ENCODE measurements at regions not wholly inside any gene's neighbourhood (a gene's known extent, or its start where the extent isn't known, plus 50 kb on each side); places are given as distances from the start of the nearest gene placed in this dataset.
"Not testable (repeated sequence)": the region's sequence is repeated elsewhere in the genome, so short reads cannot be mapped to it uniquely, and the experiment has no call there.

- no peak for DNase-seq
Measured at GRCh38 chr13:22931576-22931975, 249.2 kb upstream of the SGCG start.

GRCh38 chr13:22932632-22933412 lies 248.0 kb upstream of the SGCG start:
- not testable (repeated sequence) for DNase-seq

- no peak for DNase-seq
Measured at GRCh38 chr13:22933571-22934181, 247.1 kb upstream of the SGCG start.

GRCh38 chr13:22934744-22935523 lies 245.8 kb upstream of the SGCG start:
- DNase-seq: no peak

GRCh38 chr13:22936228-22936627 lies 244.6 kb upstream of the SGCG start:
- DNase-seq: no peak

- DNase-seq: no peak
Measured at GRCh38 chr13:22937241-22937640, 243.5 kb upstream of the SGCG start.

- no peak for DNase-seq
Measured at GRCh38 chr13:22937953-22938352, 242.8 kb upstream of the SGCG start.

- DNase-seq: no peak
Measured at GRCh38 chr13:22938576-22938975, 242.2 kb upstream of the SGCG start.

- no peak for DNase-seq
Measured at GRCh38 chr13:22939157-22939556, 241.6 kb upstream of the SGCG start.

- DNase-seq: no peak
Measured at GRCh38 chr13:22940090-22940710, 240.6 kb upstream of the SGCG start.

- DNase-seq: no peak
Measured at GRCh38 chr13:22940736-22941135, 240.0 kb upstream of the SGCG start.

GRCh38 chr13:22941495-22941894 lies 239.3 kb upstream of the SGCG start:
- DNase-seq: not testable (repeated sequence)

- DNase-seq: not testable (repeated sequence)
Measured at GRCh38 chr13:22942831-22943230, 237.9 kb upstream of the SGCG start.

- DNase-seq: no peak
Measured at GRCh38 chr13:22944378-22944777, 236.4 kb upstream of the SGCG start.

- DNase-seq: no peak
Measured at GRCh38 chr13:22945321-22946226, 235.2 kb upstream of the SGCG start.

- no peak for DNase-seq
Measured at GRCh38 chr13:22948421-22948820, 232.4 kb upstream of the SGCG start.

GRCh38 chr13:22952018-22952417 lies 228.8 kb upstream of the SGCG start:
- DNase-seq: not testable (repeated sequence)

- not testable (repeated sequence) for DNase-seq
Measured at GRCh38 chr13:22955147-22955546, 225.6 kb upstream of the SGCG start.

- peak; percentile 21 for DNase-seq
Measured at GRCh38 chr13:22956456-22957115, 224.2 kb upstream of the SGCG start.

- DNase-seq: not testable (repeated sequence)
Measured at GRCh38 chr13:22959859-22960258, 220.9 kb upstream of the SGCG start.

GRCh38 chr13:22960827-22961226 lies 220.0 kb upstream of the SGCG start:
- no peak for DNase-seq

- DNase-seq: not testable (repeated sequence)
Measured at GRCh38 chr13:22961342-22961741, 219.4 kb upstream of the SGCG start.
